ENCODE measurements at regions not wholly inside any gene's neighbourhood (a gene's known extent, or its start where the extent isn't known, plus 50 kb on each side); places are given as distances from the start of the nearest gene placed in this dataset.

DNA sequence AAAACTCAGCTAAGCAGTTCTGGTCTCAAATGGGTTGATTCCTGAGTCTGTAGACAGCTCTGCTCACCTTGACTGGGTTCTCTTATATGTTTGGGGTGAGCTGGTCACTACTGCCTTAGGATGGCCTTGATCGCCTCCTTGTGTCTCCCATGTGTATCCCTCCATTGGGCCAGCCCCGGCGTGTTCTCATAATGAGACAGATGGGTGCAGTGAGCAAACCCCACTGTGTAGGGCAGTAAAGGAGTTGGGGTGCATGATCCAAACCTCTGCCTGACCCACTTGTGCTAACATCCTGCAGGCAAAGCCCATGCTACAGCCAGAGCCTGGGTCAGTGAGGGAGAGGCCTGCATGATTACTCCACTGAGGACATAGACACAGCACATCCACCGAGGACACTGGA is 657.6 kb downstream of the BRD1 start:
- Histone ChIP-seq H3K27ac (replicated peaks) (no peak overlapping the region), H3K27me3 (ENCODE audit: insufficient read depth, poor library complexity, severe bottlenecking) (no peaks in the 10 kb centered on the region), H3K4me3 (replicated peaks; ENCODE audit: insufficient read depth, low read length) (no peak overlapping the region)
- no peak for TF ChIP-seq SPI1 (IDR thresholded peaks at IDR 0.05; ENCODE audit: borderline replicate concordance, low read depth)
- TF ChIP-seq, protein P1, sequence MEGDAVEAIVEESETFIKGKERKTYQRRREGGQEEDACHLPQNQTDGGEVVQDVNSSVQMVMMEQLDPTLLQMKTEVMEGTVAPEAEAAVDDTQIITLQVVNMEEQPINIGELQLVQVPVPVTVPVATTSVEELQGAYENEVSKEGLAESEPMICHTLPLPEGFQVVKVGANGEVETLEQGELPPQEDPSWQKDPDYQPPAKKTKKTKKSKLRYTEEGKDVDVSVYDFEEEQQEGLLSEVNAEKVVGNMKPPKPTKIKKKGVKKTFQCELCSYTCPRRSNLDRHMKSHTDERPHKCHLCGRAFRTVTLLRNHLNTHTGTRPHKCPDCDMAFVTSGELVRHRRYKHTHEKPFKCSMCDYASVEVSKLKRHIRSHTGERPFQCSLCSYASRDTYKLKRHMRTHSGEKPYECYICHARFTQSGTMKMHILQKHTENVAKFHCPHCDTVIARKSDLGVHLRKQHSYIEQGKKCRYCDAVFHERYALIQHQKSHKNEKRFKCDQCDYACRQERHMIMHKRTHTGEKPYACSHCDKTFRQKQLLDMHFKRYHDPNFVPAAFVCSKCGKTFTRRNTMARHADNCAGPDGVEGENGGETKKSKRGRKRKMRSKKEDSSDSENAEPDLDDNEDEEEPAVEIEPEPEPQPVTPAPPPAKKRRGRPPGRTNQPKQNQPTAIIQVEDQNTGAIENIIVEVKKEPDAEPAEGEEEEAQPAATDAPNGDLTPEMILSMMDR (IDR thresholded peaks at IDR 0.05; ENCODE audit: insufficient read depth, low read length): no peak
- no peak for TF ChIP-seq GABPA (IDR thresholded peaks at IDR 0.05; ENCODE audit: low read depth)
- TF ChIP-seq POLR2AphosphoS5 (IDR thresholded peaks at IDR 0.05; ENCODE audit: low read depth): no peak
- TF ChIP-seq, protein P2, sequence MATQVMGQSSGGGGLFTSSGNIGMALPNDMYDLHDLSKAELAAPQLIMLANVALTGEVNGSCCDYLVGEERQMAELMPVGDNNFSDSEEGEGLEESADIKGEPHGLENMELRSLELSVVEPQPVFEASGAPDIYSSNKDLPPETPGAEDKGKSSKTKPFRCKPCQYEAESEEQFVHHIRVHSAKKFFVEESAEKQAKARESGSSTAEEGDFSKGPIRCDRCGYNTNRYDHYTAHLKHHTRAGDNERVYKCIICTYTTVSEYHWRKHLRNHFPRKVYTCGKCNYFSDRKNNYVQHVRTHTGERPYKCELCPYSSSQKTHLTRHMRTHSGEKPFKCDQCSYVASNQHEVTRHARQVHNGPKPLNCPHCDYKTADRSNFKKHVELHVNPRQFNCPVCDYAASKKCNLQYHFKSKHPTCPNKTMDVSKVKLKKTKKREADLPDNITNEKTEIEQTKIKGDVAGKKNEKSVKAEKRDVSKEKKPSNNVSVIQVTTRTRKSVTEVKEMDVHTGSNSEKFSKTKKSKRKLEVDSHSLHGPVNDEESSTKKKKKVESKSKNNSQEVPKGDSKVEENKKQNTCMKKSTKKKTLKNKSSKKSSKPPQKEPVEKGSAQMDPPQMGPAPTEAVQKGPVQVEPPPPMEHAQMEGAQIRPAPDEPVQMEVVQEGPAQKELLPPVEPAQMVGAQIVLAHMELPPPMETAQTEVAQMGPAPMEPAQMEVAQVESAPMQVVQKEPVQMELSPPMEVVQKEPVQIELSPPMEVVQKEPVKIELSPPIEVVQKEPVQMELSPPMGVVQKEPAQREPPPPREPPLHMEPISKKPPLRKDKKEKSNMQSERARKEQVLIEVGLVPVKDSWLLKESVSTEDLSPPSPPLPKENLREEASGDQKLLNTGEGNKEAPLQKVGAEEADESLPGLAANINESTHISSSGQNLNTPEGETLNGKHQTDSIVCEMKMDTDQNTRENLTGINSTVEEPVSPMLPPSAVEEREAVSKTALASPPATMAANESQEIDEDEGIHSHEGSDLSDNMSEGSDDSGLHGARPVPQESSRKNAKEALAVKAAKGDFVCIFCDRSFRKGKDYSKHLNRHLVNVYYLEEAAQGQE (IDR thresholded peaks at IDR 0.05; ENCODE audit: insufficient replicate concordance, low read depth): no peak
- DNase-seq (ENCODE audit: low read depth in 1 of 2, low spot score in 1 of 2): no peak

GRCh38 chr22:49169074-49169744 is 658.5 kb downstream of the BRD1 start:
- no peak for TF ChIP-seq POLR2AphosphoS5 (IDR thresholded peaks at IDR 0.05; ENCODE audit: low read depth)
- TF ChIP-seq, protein P2 (IDR thresholded peaks at IDR 0.05; ENCODE audit: insufficient replicate concordance, low read depth): no peak
- no peak for TF ChIP-seq GABPA (IDR thresholded peaks at IDR 0.05; ENCODE audit: low read depth)
- TF ChIP-seq SPI1 (IDR thresholded peaks at IDR 0.05; ENCODE audit: borderline replicate concordance, low read depth): no peak
- TF ChIP-seq, protein P1 (IDR thresholded peaks at IDR 0.05; ENCODE audit: insufficient read depth, low read length): no peak
- Histone ChIP-seq H3K27me3 (ENCODE audit: insufficient read depth, poor library complexity, severe bottlenecking) (no peaks in the 10 kb centered on the region), H3K27ac (replicated peaks) (no peak overlapping the region), H3K4me3 (replicated peaks; ENCODE audit: insufficient read depth, low read length) (no peak overlapping the region)
- DNase-seq (ENCODE audit: low read depth in 1 of 2, low spot score in 1 of 2): no peak

- no peaks in the 10 kb centered on the region for H3K27me3 ChIP-seq (ENCODE audit: insufficient read depth, poor library complexity, severe bottlenecking)
- DNase-seq (ENCODE audit: low read depth in 1 of 2, low spot score in 1 of 2): no peak
- H3K4me3 ChIP-seq (replicated peaks; ENCODE audit: insufficient read depth, low read length): no peak overlapping the region
- no peak for TF ChIP-seq SPI1 (IDR thresholded peaks at IDR 0.05; ENCODE audit: borderline replicate concordance, low read depth)
- TF ChIP-seq, protein P2 (IDR thresholded peaks at IDR 0.05; ENCODE audit: insufficient replicate concordance, low read depth): no peak
- TF ChIP-seq GABPA (IDR thresholded peaks at IDR 0.05; ENCODE audit: low read depth): no peak
- TF ChIP-seq, protein P1 (IDR thresholded peaks at IDR 0.05; ENCODE audit: insufficient read depth, low read length): no peak
- TF ChIP-seq POLR2AphosphoS5 (IDR thresholded peaks at IDR 0.05; ENCODE audit: low read depth): no peak
- H3K27ac ChIP-seq (replicated peaks): no peak overlapping the region
These were observed 659.4 kb downstream of the BRD1 start for GRCh38 chr22:49168219-49168813.

Measured in HL-60 (cell line).